Naive thymus-derived CD4-positive, alpha-beta T cell (primary cell): ENCODE measurements at regions not wholly inside any gene's neighbourhood (a gene's known extent, or its start where the extent isn't known, plus 50 kb on each side); places are given as distances from the start of the nearest gene placed in this dataset.

Experiments
- ATAC-seq: fragments of 150-1000 bp; cut with Tn5 transposase; 2 replicates; pipeline ENCODE4 v1.10.0; 2021; ENCODE audit warnings: mild to moderate bottlenecking, moderate library complexity
- CTCF ChIA-PET: fragments of 350-600 bp; sonication (Branson Sonifier 250); formaldehyde crosslinking; loops from one replicate; lab custom pipeline; 2021; ENCODE audit warnings: antibody characterized with exemption; lab: Charles Lee
- POLR2A ChIA-PET: fragments of 350-600 bp; sonication (Branson Sonifier 250); formaldehyde crosslinking; loops from one replicate; lab custom pipeline; 2021; ENCODE audit warnings: antibody characterized with exemption, inconsistent platforms; lab: Charles Lee
- DNase-seq, 9 donors: peaks; one replicate each; pipeline versions ENCODE4 v3.0.0 to v3.0.0-alpha.2; 2020 to 2022; ENCODE audit warnings: mixed read lengths in 1 of 9
- H3K27ac ChIP-seq: one replicate; pipeline ENCODE4 v1.7.0; 2013; ENCODE audit warnings: mild to moderate bottlenecking, low read depth, low read length, moderate library complexity
- H3K27me3 ChIP-seq, 2 donors: one replicate each; pipeline ENCODE4 v1.7.0; 2013; ENCODE audit warnings: low read length in 2 of 2, mild to moderate bottlenecking in 2 of 2, moderate library complexity in 2 of 2; ENCODE audit not compliant: control insufficient read depth in 2 of 2, insufficient read depth in 2 of 2
- H3K36me3 ChIP-seq, 3 experiments: 1 replicate in 2 of 3; 2 replicates in 1 of 3; pipeline ENCODE4 v1.7.0; 2013; ENCODE audit warnings: low read length in 3 of 3, mild to moderate bottlenecking in 3 of 3, moderate library complexity in 1 of 3; ENCODE audit not compliant: insufficient read depth in 3 of 3, control insufficient read depth in 2 of 3
- H3K4me1 ChIP-seq, 2 donors: one replicate each; pipeline ENCODE4 v1.7.0; 2013; ENCODE audit warnings: low read length in 2 of 2, mild to moderate bottlenecking in 2 of 2, moderate library complexity in 1 of 2; ENCODE audit not compliant: control insufficient read depth in 2 of 2, insufficient read depth in 2 of 2
- H3K4me3 ChIP-seq: 2 replicates; pipeline ENCODE4 v1.7.0; 2013; ENCODE audit warnings: mild to moderate bottlenecking, low read length
- H3K9me3 ChIP-seq, 3 experiments: 1 replicate in 2 of 3; 2 replicates in 1 of 3; pipeline ENCODE4 v1.7.0; 2013; ENCODE audit warnings: low read length in 3 of 3; ENCODE audit not compliant: control insufficient read depth in 2 of 3
- H3K27ac Mint-ChIP-seq, 9 donors: one replicate each; pipeline ENCODE4 v1.8.0; 2020 to 2022; ENCODE audit warnings: mixed read lengths in 9 of 9, mild to moderate bottlenecking in 8 of 9, moderate library complexity in 5 of 9, inconsistent platforms in 2 of 9
- H3K27me3 Mint-ChIP-seq, 5 donors: one replicate each; pipeline ENCODE4 v1.8.0; 2021 to 2022; ENCODE audit warnings: mixed read lengths in 5 of 5, mild to moderate bottlenecking in 1 of 5
- H3K36me3 Mint-ChIP-seq, 5 donors: one replicate each; pipeline ENCODE4 v1.8.0; 2020 to 2022; ENCODE audit warnings: mixed read lengths in 5 of 5, mild to moderate bottlenecking in 3 of 5, inconsistent platforms in 1 of 5
- H3K4me1 Mint-ChIP-seq, 7 donors: one replicate each; pipeline ENCODE4 v1.8.0; 2020 to 2022; ENCODE audit warnings: mixed read lengths in 7 of 7, mild to moderate bottlenecking in 3 of 7, inconsistent platforms in 1 of 7
- H3K4me3 Mint-ChIP-seq, 10 donors: one replicate each; pipeline ENCODE4 v1.8.0; 2020 to 2022; ENCODE audit warnings: mild to moderate bottlenecking in 10 of 10, mixed read lengths in 10 of 10, moderate library complexity in 6 of 10, inconsistent platforms in 2 of 10
- H3K9me3 Mint-ChIP-seq, 11 donors: one replicate each; pipeline ENCODE4 v1.8.0; 2020 to 2022; ENCODE audit warnings: mixed read lengths in 11 of 11, mild to moderate bottlenecking in 4 of 11, inconsistent platforms in 1 of 11, moderate library complexity in 1 of 11
- intact Hi-C, 2 donors: fragments of 100-400 bp; cut with micrococcal nuclease; formaldehyde crosslinking; loops; one replicate each; pipeline ENCODE4 v1.15.1; 2023

GRCh38 chr17:52831536-52831935, 673.0 kb upstream of the CA10 start:
- H3K4me1 Mint-ChIP-seq, result no peaks in the 10 kb centered on the region
- CTCF ChIA-PET, result no interaction called here
- ATAC-seq, result no peak

GRCh38 chr17:52828621-52829020, 670.1 kb upstream of the CA10 start:
- H3K36me3 ChIP-seq, result no peaks in the 10 kb centered on the region
- H3K4me3 ChIP-seq, result no peak overlapping the region
- intact Hi-C loops, result no loop called here
- no peaks in the 10 kb centered on the region for H3K27me3 Mint-ChIP-seq
- ATAC-seq (no peak), DNase-seq (no peak)
- H3K9me3 Mint-ChIP-seq, result peaks cover 0 to 4% (median 0%) of the 10 kb centered on the region in 11 donors
- no peaks in the 10 kb centered on the region for H3K27me3 ChIP-seq
- POLR2A ChIA-PET, result no interaction called here
- H3K27ac ChIP-seq, result no peak overlapping the region
- H3K4me1 Mint-ChIP-seq, result no peaks in the 10 kb centered on the region
- H3K4me1 ChIP-seq, result no peaks in the 10 kb centered on the region
- H3K27ac Mint-ChIP-seq, result no peak overlapping the region
- CTCF ChIA-PET, result no interaction called here
- H3K36me3 Mint-ChIP-seq, result no peaks in the 10 kb centered on the region
- H3K4me3 Mint-ChIP-seq, result no peak overlapping the region
- H3K9me3 ChIP-seq, result no peaks in the 10 kb centered on the region

More at GRCh38 chr17:52831536-52831935, 673.0 kb upstream of the CA10 start:
- H3K4me3 ChIP-seq, result no peak overlapping the region
- Mint-ChIP-seq H3K27ac (no peak overlapping the region), H3K36me3 (no peaks in the 10 kb centered on the region), H3K9me3 (peaks cover 0 to 17% (median 0%) of the 10 kb centered on the region in 11 donors), H3K4me3 (no peak overlapping the region), H3K27me3 (no peaks in the 10 kb centered on the region)
- no peaks in the 10 kb centered on the region for H3K27me3 ChIP-seq
- H3K36me3 ChIP-seq, result no peaks in the 10 kb centered on the region
- H3K27ac ChIP-seq, result no peak overlapping the region
- no peak for DNase-seq
- POLR2A ChIA-PET, result no interaction called here
- H3K4me1 ChIP-seq, result no peaks in the 10 kb centered on the region
- intact Hi-C loops, result no loop called here
- no peaks in the 10 kb centered on the region for H3K9me3 ChIP-seq

- DNase-seq (no peak), ATAC-seq (no peak)
- no peaks in the 10 kb centered on the region for H3K36me3 Mint-ChIP-seq
- peaks cover 0 to 2% (median 0%) of the 10 kb centered on the region in 11 donors for H3K9me3 Mint-ChIP-seq
- no peak overlapping the region for H3K4me3 Mint-ChIP-seq
- Histone ChIP-seq H3K36me3 (no peaks in the 10 kb centered on the region), H3K4me1 (no peaks in the 10 kb centered on the region), H3K4me3 (no peak overlapping the region), H3K27me3 (no peaks in the 10 kb centered on the region), H3K9me3 (no peaks in the 10 kb centered on the region), H3K27ac (no peak overlapping the region)
- CTCF ChIA-PET, result no interaction called here
- POLR2A ChIA-PET, result no interaction called here
- H3K27me3 Mint-ChIP-seq, result no peaks in the 10 kb centered on the region
- no peaks in the 10 kb centered on the region for H3K4me1 Mint-ChIP-seq
- no peak overlapping the region for H3K27ac Mint-ChIP-seq
- intact Hi-C loops, result no loop called here
Observed at GRCh38 chr17:52827526-52827925, 669.0 kb upstream of the CA10 start.

GRCh38 chr17:52824542-52824941, 666.0 kb upstream of the CA10 start:
- H3K27me3 ChIP-seq, result no peaks in the 10 kb centered on the region
- ChIA-PET POLR2A (no interaction called here), CTCF (no interaction called here)
- intact Hi-C loops, result no loop called here
- no peaks in the 10 kb centered on the region for H3K36me3 Mint-ChIP-seq
- ATAC-seq (no peak), DNase-seq (no peak)
- no peaks in the 10 kb centered on the region for H3K27me3 Mint-ChIP-seq
- no peak overlapping the region for H3K27ac Mint-ChIP-seq
- no peaks in the 10 kb centered on the region for H3K4me1 ChIP-seq
- H3K4me3 ChIP-seq, result no peak overlapping the region
- H3K9me3 ChIP-seq, result no peaks in the 10 kb centered on the region
- no peaks in the 10 kb centered on the region for H3K4me1 Mint-ChIP-seq
- H3K9me3 Mint-ChIP-seq, result peaks cover 0 to 5% (median 0%) of the 10 kb centered on the region in 11 donors
- no peak overlapping the region for H3K4me3 Mint-ChIP-seq
- H3K27ac ChIP-seq, result no peak overlapping the region
- H3K36me3 ChIP-seq, result no peaks in the 10 kb centered on the region

- no peaks in the 10 kb centered on the region for H3K27me3 Mint-ChIP-seq
- intact Hi-C loops, result no loop called here
- no peak overlapping the region for H3K27ac Mint-ChIP-seq
- ATAC-seq (no peak), DNase-seq (no peak)
- H3K4me1 Mint-ChIP-seq, result no peaks in the 10 kb centered on the region
- no peak overlapping the region for H3K4me3 ChIP-seq
- H3K27me3 ChIP-seq, result no peaks in the 10 kb centered on the region
- no peak overlapping the region for H3K4me3 Mint-ChIP-seq
- no peaks in the 10 kb centered on the region for H3K4me1 ChIP-seq
- no peaks in the 10 kb centered on the region for H3K9me3 ChIP-seq
- no peaks in the 10 kb centered on the region for H3K36me3 ChIP-seq
- CTCF ChIA-PET, result no interaction called here
- H3K36me3 Mint-ChIP-seq, result no peaks in the 10 kb centered on the region
- H3K9me3 Mint-ChIP-seq, result peaks cover 0 to 5% (median 0%) of the 10 kb centered on the region in 11 donors
- no peak overlapping the region for H3K27ac ChIP-seq
- POLR2A ChIA-PET, result no interaction called here
Observed at GRCh38 chr17:52823155-52823554, 664.6 kb upstream of the CA10 start.

GRCh38 chr17:52790359-52790955, 631.9 kb upstream of the CA10 start:
- no peaks in the 10 kb centered on the region for H3K4me1 ChIP-seq
- H3K27ac Mint-ChIP-seq, result no peak overlapping the region
- intact Hi-C loops, result no loop called here
- H3K4me3 Mint-ChIP-seq, result no peak overlapping the region
- peaks cover 0 to 8% (median 4%) of the 10 kb centered on the region in 11 donors for H3K9me3 Mint-ChIP-seq
- ATAC-seq, result no peak
- no peak overlapping the region for H3K27ac ChIP-seq
- ChIA-PET CTCF (no interaction called here), POLR2A (no interaction called here)
- H3K36me3 ChIP-seq, result no peaks in the 10 kb centered on the region
- H3K9me3 ChIP-seq, result no peaks in the 10 kb centered on the region
- no peak overlapping the region for H3K4me3 ChIP-seq
- no peaks in the 10 kb centered on the region for H3K4me1 Mint-ChIP-seq
- H3K36me3 Mint-ChIP-seq, result no peaks in the 10 kb centered on the region
- no peak for DNase-seq
- H3K27me3 ChIP-seq, result no peaks in the 10 kb centered on the region
- peaks cover 0 to 4% (median 0%) of the 10 kb centered on the region in 5 donors for H3K27me3 Mint-ChIP-seq

- Histone ChIP-seq H3K9me3 (no peaks in the 10 kb centered on the region), H3K4me3 (no peak overlapping the region), H3K27me3 (no peaks in the 10 kb centered on the region), H3K36me3 (no peaks in the 10 kb centered on the region), H3K27ac (no peak overlapping the region), H3K4me1 (no peaks in the 10 kb centered on the region)
- no peak for DNase-seq
- no peaks in the 10 kb centered on the region for H3K4me1 Mint-ChIP-seq
- H3K27ac Mint-ChIP-seq, result no peak overlapping the region
- H3K36me3 Mint-ChIP-seq, result no peaks in the 10 kb centered on the region
- H3K9me3 Mint-ChIP-seq, result peaks cover 0 to 11% (median 4%) of the 10 kb centered on the region in 11 donors
- ChIA-PET POLR2A (no interaction called here), CTCF (no interaction called here)
- H3K27me3 Mint-ChIP-seq, result peaks cover 0 to 4% (median 0%) of the 10 kb centered on the region in 5 donors
- intact Hi-C loops, result no loop called here
- no peak for ATAC-seq
- no peak overlapping the region for H3K4me3 Mint-ChIP-seq
Observed at GRCh38 chr17:52789829-52790228, 631.3 kb upstream of the CA10 start.
